WTC11 (cell line): ENCODE measurements at regions not wholly inside any gene's neighbourhood (a gene's known extent, or its start where the extent isn't known, plus 50 kb on each side); places are given as distances from the start of the nearest gene placed in this dataset.
A peak's percentile ranks its signal among the peaks of the same experiment; 100 is the strongest.

Source experiments
- ATAC-seq: fragments of 200-7000 bp; cut with Tn5 transposase; 2 replicates; pipeline ENCODE4 v1.10.0; 2021; ENCODE audit warnings: mild to moderate bottlenecking, moderate library complexity
- CTCF ChIA-PET: fragments of 300-600 bp; sonication (Branson Sonifier 250); formaldehyde crosslinking; loops from one replicate; lab custom pipeline; 2021; ENCODE audit warnings: antibody characterized with exemption; lab: Charles Lee
- POLR2A ChIA-PET: fragments of 350-600 bp; sonication (Branson Sonifier 250); formaldehyde crosslinking; loops from one replicate; lab custom pipeline; 2021; ENCODE audit warnings: antibody characterized with exemption; lab: Charles Lee
- DNase-seq: peaks from one replicate; pipeline ENCODE4 v3.0.0; 2021; ENCODE audit warnings: low spot score
- H3K27ac Mint-ChIP-seq: 2 replicates; pipeline ENCODE4 v1.8.0; 2021; ENCODE audit warnings: mixed read lengths
- H3K27me3 Mint-ChIP-seq: 2 replicates; pipeline ENCODE4 v1.8.0; 2021; ENCODE audit warnings: low read depth, mild to moderate bottlenecking, moderate library complexity, mixed read lengths
- H3K36me3 Mint-ChIP-seq: 2 replicates; pipeline ENCODE4 v1.8.0; 2021; ENCODE audit warnings: mixed read lengths
- H3K4me1 Mint-ChIP-seq: 2 replicates; pipeline ENCODE4 v1.8.0; 2022; ENCODE audit warnings: mixed read lengths
- H3K4me3 Mint-ChIP-seq: 2 replicates; pipeline ENCODE4 v1.8.0; 2021; ENCODE audit warnings: mild to moderate bottlenecking, moderate library complexity, mixed read lengths
- H3K9me3 Mint-ChIP-seq: 2 replicates; pipeline ENCODE4 v1.8.0; 2021; ENCODE audit warnings: mixed read lengths
- E2F5 ChIP-seq: sonication (generic); formaldehyde crosslinking; IDR thresholded peaks from 2 replicates; pipeline ENCODE4 v1.8.1; 2022; ENCODE audit warnings: mild to moderate bottlenecking, moderate library complexity, missing genetic modification reagents
- FOXP1 ChIP-seq: sonication (generic); formaldehyde crosslinking; IDR thresholded peaks from 2 replicates; pipeline ENCODE4 v1.8.0; 2022; ENCODE audit warnings: missing genetic modification reagents, mild to moderate bottlenecking, moderate library complexity, borderline replicate concordance
- GRHL2 ChIP-seq: fragments of 250-450 bp; sonication (Bioruptor Pico); IDR thresholded peaks from 2 replicates; pipeline ENCODE4 v1.8.0; 2022; ENCODE audit warnings: mild to moderate bottlenecking, moderate library complexity; ENCODE audit not compliant: insufficient replicate concordance, severe bottlenecking
- JAZF1 ChIP-seq: fragments of 250-450 bp; sonication (Bioruptor Pico); IDR thresholded peaks from 2 replicates; pipeline ENCODE4 v1.9.0; 2021; ENCODE audit warnings: moderate library complexity, mild to moderate bottlenecking, inconsistent platforms
- JUN ChIP-seq: sonication (generic); formaldehyde crosslinking; IDR thresholded peaks from 2 replicates; pipeline ENCODE4 v1.8.0; 2023; ENCODE audit warnings: mild to moderate bottlenecking, missing genetic modification reagents
- MYBL2 ChIP-seq: sonication (generic); formaldehyde crosslinking; IDR thresholded peaks from 2 replicates; pipeline ENCODE4 v1.8.1; 2023; ENCODE audit warnings: mild to moderate bottlenecking, moderate library complexity, missing genetic modification reagents
- PREB ChIP-seq: sonication (generic); formaldehyde crosslinking; IDR thresholded peaks from 2 replicates; pipeline ENCODE4 v1.8.1; 2022; ENCODE audit warnings: mild to moderate bottlenecking, missing genetic modification reagents, moderate library complexity, borderline replicate concordance
- SMAD4 ChIP-seq: sonication (generic); formaldehyde crosslinking; IDR thresholded peaks from 2 replicates; pipeline ENCODE4 v1.8.0; 2022; ENCODE audit warnings: mild to moderate bottlenecking, missing genetic modification reagents
- ZNF121 ChIP-seq: sonication (generic); formaldehyde crosslinking; IDR thresholded peaks from 2 replicates; pipeline ENCODE4 v1.8.0; 2023; ENCODE audit warnings: missing genetic modification reagents
- ZNF219 ChIP-seq: sonication (generic); formaldehyde crosslinking; IDR thresholded peaks from 2 replicates; pipeline ENCODE4 v1.8.0; 2023; ENCODE audit warnings: missing genetic modification reagents, mild to moderate bottlenecking, borderline replicate concordance
- ZNF317 ChIP-seq: sonication (generic); formaldehyde crosslinking; IDR thresholded peaks from 2 replicates; pipeline ENCODE4 v1.8.1; 2023; ENCODE audit warnings: low read depth, mild to moderate bottlenecking, moderate library complexity, missing genetic modification reagents, borderline replicate concordance
- ZNF425 ChIP-seq: fragments of 250-450 bp; sonication (Bioruptor Pico); conservative IDR thresholded peaks from 2 replicates; pipeline ENCODE4 v1.9.0; 2021; ENCODE audit warnings: mild to moderate bottlenecking
- TF ChIP-seq, protein P1 (sequence below): sonication (generic); formaldehyde crosslinking; IDR thresholded peaks from 2 replicates; pipeline ENCODE4 v1.8.0; 2022; ENCODE audit warnings: mild to moderate bottlenecking, missing genetic modification reagents
- TF ChIP-seq, protein P2 (sequence below): sonication (generic); formaldehyde crosslinking; IDR thresholded peaks from 2 replicates; pipeline ENCODE4 v1.8.0; 2023; ENCODE audit warnings: missing genetic modification reagents
- TF ChIP-seq, protein P3 (sequence below): sonication (generic); formaldehyde crosslinking; IDR thresholded peaks from 2 replicates; pipeline ENCODE4 v1.8.1; 2023; ENCODE audit warnings: mild to moderate bottlenecking, moderate library complexity, missing genetic modification reagents
- TF ChIP-seq, protein P4 (sequence below): sonication (generic); formaldehyde crosslinking; IDR thresholded peaks from 2 replicates; pipeline ENCODE4 v1.8.1; 2023; ENCODE audit warnings: mild to moderate bottlenecking, missing genetic modification reagents, borderline replicate concordance
- TF ChIP-seq, protein P5 (sequence below): sonication (generic); formaldehyde crosslinking; IDR thresholded peaks from 2 replicates; pipeline ENCODE4 v1.8.1; 2022; ENCODE audit warnings: missing genetic modification reagents, borderline replicate concordance
- TF ChIP-seq, protein P6 (sequence below): sonication (generic); formaldehyde crosslinking; IDR thresholded peaks from 2 replicates; pipeline ENCODE4 v1.8.1; 2023; ENCODE audit warnings: mild to moderate bottlenecking, missing genetic modification reagents

- no peak for DNase-seq
- Mint-ChIP-seq H3K27me3 (no peaks in the 10 kb centered on the region; the same call in 1 of the 2 replicates), H3K27ac (no peak overlapping the region), H3K4me3 (no peak overlapping the region), H3K4me1 (peaks cover 6% of the 10 kb centered on the region), H3K36me3 (peaks cover 8% of the 10 kb centered on the region), H3K9me3 (peaks cover 13% of the 10 kb centered on the region)
- peak; percentile 65 for ATAC-seq
- ChIA-PET POLR2A (no interaction called here), CTCF (interaction anchor here (0.8 to 1.1 kb wide), 2 partner anchors 87 to 269 kb away, joined by 3 to 5 read pairs; no protein-coding TSS in a partner anchor)
- TF ChIP-seq, protein P1, sequence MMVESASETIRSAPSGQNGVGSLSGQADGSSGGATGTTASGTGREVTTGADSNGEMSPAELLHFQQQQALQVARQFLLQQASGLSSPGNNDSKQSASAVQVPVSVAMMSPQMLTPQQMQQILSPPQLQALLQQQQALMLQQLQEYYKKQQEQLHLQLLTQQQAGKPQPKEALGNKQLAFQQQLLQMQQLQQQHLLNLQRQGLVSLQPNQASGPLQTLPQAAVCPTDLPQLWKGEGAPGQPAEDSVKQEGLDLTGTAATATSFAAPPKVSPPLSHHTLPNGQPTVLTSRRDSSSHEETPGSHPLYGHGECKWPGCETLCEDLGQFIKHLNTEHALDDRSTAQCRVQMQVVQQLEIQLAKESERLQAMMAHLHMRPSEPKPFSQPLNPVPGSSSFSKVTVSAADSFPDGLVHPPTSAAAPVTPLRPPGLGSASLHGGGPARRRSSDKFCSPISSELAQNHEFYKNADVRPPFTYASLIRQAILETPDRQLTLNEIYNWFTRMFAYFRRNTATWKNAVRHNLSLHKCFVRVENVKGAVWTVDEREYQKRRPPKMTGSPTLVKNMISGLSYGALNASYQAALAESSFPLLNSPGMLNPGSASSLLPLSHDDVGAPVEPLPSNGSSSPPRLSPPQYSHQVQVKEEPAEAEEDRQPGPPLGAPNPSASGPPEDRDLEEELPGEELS (CRISPR knock-in tag): no peak
- no peak for TF ChIP-seq ZNF219
- no peak for TF ChIP-seq MYBL2
- TF ChIP-seq, protein P2, sequence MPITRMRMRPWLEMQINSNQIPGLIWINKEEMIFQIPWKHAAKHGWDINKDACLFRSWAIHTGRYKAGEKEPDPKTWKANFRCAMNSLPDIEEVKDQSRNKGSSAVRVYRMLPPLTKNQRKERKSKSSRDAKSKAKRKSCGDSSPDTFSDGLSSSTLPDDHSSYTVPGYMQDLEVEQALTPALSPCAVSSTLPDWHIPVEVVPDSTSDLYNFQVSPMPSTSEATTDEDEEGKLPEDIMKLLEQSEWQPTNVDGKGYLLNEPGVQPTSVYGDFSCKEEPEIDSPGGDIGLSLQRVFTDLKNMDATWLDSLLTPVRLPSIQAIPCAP (CRISPR knock-in tag): no peak
- no peak for TF ChIP-seq GRHL2 (CRISPR knock-in tag)
- TF ChIP-seq, protein P3, sequence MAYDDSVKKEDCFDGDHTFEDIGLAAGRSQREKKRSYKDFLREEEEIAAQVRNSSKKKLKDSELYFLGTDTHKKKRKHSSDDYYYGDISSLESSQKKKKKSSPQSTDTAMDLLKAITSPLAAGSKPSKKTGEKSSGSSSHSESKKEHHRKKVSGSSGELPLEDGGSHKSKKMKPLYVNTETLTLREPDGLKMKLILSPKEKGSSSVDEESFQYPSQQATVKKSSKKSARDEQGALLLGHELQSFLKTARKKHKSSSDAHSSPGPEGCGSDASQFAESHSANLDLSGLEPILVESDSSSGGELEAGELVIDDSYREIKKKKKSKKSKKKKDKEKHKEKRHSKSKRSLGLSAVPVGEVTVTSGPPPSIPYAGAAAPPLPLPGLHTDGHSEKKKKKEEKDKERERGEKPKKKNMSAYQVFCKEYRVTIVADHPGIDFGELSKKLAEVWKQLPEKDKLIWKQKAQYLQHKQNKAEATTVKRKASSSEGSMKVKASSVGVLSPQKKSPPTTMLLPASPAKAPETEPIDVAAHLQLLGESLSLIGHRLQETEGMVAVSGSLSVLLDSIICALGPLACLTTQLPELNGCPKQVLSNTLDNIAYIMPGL: no peak
- TF ChIP-seq SMAD4 (CRISPR knock-in tag): no peak
- TF ChIP-seq ZNF317: no peak
- no peak for TF ChIP-seq JAZF1 (CRISPR knock-in tag)
- no peak for TF ChIP-seq ZNF121 (CRISPR knock-in tag)
- TF ChIP-seq, protein P4, sequence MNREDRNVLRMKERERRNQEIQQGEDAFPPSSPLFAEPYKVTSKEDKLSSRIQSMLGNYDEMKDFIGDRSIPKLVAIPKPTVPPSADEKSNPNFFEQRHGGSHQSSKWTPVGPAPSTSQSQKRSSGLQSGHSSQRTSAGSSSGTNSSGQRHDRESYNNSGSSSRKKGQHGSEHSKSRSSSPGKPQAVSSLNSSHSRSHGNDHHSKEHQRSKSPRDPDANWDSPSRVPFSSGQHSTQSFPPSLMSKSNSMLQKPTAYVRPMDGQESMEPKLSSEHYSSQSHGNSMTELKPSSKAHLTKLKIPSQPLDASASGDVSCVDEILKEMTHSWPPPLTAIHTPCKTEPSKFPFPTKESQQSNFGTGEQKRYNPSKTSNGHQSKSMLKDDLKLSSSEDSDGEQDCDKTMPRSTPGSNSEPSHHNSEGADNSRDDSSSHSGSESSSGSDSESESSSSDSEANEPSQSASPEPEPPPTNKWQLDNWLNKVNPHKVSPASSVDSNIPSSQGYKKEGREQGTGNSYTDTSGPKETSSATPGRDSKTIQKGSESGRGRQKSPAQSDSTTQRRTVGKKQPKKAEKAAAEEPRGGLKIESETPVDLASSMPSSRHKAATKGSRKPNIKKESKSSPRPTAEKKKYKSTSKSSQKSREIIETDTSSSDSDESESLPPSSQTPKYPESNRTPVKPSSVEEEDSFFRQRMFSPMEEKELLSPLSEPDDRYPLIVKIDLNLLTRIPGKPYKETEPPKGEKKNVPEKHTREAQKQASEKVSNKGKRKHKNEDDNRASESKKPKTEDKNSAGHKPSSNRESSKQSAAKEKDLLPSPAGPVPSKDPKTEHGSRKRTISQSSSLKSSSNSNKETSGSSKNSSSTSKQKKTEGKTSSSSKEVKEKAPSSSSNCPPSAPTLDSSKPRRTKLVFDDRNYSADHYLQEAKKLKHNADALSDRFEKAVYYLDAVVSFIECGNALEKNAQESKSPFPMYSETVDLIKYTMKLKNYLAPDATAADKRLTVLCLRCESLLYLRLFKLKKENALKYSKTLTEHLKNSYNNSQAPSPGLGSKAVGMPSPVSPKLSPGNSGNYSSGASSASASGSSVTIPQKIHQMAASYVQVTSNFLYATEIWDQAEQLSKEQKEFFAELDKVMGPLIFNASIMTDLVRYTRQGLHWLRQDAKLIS (CRISPR knock-in tag): no peak
- no peak for TF ChIP-seq ZNF425 (CRISPR knock-in tag)
- TF ChIP-seq JUN (CRISPR knock-in tag): no peak
- TF ChIP-seq FOXP1 (CRISPR knock-in tag): no peak
- no peak for TF ChIP-seq PREB (CRISPR knock-in tag)
- TF ChIP-seq, protein P5, sequence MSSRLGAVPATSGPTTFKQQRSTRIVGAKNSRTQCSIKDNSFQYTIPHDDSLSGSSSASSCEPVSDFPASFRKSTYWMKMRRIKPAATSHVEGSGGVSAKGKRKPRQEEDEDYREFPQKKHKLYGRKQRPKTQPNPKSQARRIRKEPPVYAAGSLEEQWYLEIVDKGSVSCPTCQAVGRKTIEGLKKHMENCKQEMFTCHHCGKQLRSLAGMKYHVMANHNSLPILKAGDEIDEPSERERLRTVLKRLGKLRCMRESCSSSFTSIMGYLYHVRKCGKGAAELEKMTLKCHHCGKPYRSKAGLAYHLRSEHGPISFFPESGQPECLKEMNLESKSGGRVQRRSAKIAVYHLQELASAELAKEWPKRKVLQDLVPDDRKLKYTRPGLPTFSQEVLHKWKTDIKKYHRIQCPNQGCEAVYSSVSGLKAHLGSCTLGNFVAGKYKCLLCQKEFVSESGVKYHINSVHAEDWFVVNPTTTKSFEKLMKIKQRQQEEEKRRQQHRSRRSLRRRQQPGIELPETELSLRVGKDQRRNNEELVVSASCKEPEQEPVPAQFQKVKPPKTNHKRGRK (CRISPR knock-in tag): no peak
- TF ChIP-seq, protein P6, sequence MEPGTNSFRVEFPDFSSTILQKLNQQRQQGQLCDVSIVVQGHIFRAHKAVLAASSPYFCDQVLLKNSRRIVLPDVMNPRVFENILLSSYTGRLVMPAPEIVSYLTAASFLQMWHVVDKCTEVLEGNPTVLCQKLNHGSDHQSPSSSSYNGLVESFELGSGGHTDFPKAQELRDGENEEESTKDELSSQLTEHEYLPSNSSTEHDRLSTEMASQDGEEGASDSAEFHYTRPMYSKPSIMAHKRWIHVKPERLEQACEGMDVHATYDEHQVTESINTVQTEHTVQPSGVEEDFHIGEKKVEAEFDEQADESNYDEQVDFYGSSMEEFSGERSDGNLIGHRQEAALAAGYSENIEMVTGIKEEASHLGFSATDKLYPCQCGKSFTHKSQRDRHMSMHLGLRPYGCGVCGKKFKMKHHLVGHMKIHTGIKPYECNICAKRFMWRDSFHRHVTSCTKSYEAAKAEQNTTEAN: no peak
- no peak for TF ChIP-seq E2F5 (CRISPR knock-in tag)
Measured at GRCh38 chrX:110578270-110578669, 217.3 kb downstream of the CHRDL1 start.
